Fibroblast of skin of back (primary cell): ENCODE measurements at regions not wholly inside any gene's neighbourhood (a gene's known extent, or its start where the extent isn't known, plus 50 kb on each side); places are given as distances from the start of the nearest gene placed in this dataset.
"Not testable (repeated sequence)": the region's sequence is repeated elsewhere in the genome, so short reads cannot be mapped to it uniquely, and the experiment has no call there.

Source experiments
- DNase-seq: peaks from one replicate; pipeline ENCODE4 v3.0.0-alpha.2; 2013

DNA sequence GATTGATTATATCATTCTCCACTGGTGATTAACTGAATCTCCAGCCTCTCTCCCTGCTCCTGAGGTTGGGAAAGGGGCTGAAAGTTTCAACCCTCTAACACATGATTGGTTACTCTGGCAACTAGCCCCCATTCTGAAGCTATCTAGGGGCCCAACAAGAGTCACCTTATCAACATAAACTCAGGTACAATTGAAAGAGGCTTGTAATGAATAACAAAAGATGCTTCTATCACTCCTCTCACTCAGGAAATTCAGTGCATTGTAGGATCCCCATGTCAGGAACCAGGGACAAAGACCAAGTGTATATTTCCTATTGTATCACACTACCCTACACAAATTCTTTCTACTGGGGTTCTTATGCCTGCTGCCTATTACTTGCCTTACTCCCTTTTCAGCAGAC, 123.9 kb upstream of the SLC13A1 start:
- DNase-seq = no peak

DNA sequence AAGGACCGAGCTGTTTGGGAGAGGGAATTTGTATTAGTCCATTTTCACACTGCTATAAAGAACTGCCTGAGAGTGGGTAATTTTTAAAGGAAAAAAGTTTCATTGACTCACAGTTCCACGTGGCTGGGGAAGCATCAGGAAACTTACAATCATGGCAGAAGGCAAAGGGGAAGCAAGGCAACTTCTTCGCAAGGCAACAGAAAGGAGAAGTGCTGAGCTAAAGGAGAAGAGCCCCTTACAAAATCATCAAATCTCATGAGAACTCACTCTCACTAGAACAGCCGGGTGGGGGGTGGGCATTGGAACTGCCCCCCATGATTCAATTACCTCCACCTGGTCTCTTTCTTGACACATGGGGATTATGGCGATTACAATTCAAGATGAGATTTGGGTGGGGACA, 121.8 kb upstream of the SLC13A1 start:
- DNase-seq = not testable (repeated sequence)

DNA sequence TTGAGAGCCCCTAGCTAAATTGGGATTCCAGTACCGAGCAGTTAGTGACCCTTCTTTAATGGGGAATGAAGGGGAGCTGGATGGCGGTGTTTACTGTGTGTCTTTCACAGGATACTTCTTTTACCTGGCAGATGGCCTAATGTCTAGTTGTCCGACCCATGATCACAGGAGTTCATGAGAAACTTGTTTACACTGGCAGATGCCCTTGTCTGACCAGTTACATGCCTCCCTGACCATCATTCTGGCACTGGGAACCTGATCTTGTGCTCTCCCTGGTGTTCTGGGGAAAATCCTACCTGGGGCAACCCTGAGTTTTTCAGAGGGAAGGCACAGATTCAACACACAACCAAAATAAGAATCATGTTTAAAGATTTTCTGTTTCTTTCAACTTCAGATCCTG, 120.1 kb upstream of the SLC13A1 start:
- DNase-seq = no peak

DNA sequence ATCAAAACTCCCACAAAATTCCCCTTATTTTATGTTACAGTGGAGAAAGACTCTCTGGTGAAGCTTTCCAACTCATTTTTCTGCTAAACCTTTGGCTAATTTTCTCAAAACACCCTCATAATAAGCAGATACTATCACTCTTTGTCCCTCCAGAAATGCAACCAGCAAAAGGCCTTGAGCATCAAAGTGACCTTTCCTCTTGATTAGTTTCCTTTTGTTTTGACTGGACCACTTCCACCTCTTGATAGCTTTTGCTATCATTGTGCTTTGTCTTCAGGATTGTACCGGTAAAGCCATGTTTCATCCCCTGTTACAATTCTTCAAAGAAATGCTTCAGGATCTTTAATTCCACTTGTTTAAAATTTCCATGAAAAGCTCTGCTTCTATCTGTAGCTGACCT, 115.1 kb upstream of the SLC13A1 start:
- no peak for DNase-seq

DNA sequence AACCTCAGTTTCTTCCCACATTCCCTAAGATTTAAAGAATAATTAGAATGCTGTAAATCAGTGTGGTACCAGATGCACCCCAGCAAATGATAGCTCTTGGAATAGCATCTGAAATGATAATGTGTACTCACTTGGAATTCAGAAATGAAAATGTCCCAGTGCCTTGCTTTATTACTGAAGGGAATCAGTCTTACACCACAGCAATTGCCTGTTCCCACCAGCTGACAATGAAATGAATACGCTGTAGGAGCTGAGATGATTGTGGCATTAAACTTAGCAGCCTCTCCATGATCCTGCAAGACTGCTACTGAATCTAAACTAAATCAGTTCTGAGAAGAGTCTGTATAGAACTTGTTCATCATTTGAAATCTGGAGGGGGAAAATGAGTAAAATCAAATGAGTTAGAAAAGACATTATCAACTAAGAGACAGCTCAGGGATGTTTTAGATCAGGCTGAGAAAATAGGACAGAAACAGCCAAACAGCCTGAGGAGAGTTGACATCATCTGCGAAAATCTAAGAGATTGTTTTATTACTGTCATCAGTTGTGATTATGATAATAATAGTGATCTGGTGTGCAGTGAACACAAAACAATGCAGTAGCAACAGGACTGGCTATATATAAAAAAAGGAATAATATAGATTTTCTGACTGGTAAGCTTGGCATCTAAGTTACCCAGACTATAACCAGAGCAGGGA, 108.6 kb upstream of the SLC13A1 start:
- DNase-seq = no peak

DNA sequence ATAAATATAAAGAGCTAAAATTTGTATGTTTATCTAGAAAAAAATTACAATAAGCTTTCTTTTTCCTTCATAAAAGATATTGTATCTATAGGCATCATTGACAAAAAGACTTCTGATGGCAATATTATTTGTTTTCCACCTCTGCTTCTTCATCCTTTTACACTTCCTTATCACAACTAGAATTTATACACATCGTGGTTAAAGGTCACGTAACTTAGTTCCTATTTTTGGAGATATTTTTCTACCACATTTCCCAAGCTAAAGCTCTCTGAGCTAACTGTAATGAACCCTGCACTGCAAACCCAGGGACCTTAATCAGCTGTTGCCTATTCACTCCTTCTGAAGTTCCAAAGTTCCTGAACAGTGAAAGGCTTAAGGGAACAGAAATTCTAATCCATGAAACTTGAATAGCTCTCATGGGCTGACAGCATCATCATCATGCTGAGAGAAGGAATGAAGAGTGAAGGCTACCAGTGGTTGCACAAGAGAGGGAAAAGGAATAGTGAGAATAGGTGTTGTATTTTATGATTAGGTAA, 106.1 kb upstream of the SLC13A1 start:
- DNase-seq = no peak

DNA sequence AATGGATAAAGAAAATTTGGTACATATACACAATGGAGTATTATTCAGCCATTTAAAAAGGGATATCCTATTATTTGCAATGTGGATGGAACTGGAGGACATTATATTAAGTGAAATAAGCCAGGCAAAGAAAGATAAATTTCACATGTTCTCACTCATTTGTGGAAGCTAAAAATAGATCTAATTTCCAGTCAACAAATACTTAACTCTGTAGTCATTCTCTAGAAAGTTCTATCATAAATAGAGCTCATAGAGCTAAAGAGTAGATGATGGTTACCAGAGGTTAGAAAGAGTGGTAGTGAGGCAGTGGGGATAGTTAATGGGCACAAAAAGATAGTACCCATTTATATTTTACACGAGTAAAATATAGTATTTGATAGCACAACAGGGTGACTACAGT, 104.2 kb upstream of the SLC13A1 start:
- no peak for DNase-seq

DNA sequence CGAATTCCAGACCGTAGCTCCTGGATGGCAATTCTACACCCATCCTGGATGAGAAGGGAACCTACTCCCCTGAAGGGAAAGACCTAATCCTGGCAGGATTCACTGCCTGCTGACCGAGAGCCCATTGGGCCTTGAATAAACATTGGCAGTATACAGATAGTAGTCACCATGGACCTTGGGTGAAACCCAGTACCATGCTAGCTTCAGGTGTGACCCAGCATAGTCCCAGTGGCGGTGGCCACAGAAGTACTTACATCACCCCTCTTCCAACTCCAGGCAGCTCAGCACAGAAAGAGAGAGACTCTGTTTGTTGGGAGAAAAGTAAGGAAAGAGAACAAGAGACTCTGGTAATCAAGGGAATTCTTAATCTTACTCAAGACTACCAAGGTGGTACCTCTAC, 97.2 kb upstream of the SLC13A1 start:
- no peak for DNase-seq

DNA sequence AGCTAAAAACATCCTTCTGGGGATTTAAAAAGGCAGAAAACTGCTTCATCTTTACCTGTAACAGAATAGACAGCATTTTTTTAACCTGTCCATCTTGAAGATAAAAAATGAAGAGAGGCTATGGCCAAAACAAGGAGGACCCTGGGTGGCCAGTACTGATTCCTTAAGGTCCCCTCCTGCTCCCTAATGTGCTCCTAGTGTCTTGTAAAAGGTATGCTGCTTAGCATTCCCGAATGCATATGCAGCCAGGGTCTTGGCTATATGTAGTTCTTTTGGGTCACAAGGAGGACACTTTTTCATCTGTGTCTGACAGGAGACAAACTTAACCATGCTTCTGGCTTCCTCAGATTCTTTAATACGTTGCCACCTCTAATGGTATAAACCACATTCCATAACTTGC, 93.9 kb upstream of the SLC13A1 start:
- no peak for DNase-seq

DNA sequence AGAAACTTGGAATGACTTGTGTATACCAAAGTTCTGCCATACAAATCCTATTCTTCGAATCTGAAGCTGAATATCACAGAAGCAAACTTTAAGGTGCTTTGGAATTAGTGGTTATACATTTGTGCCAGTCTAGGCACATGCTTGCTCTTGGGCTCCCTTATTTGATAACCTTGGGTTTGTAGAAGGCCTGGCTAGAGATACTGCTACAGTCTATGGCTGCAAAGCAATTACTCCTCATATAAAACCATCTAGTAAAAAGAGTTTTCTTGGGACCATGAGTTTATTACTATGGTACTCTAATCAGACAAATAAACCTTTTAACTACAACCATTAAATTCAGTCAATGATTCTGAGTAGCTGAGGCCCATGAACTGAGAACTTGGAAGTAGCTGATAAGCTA, 92.5 kb upstream of the SLC13A1 start:
- no peak for DNase-seq

DNA sequence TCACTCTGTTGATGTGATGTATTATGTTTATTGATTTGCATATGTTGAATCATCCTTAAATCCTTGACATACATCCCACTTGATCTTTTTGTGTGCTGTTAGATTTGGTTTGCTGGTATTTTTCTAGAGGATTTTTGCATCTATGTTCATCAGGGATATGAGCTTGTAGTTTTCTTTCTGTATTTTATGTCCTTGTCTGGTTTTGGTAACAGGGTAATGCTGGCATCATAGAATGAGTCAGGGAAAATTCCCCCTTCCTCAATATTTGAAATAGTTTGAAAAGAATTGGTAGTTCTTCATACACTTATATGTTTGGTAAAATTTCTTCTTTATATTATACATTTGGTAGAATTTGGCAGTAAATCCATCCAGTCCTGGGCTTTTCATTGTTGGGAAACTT, 89.4 kb upstream of the SLC13A1 start:
- no peak for DNase-seq

DNA sequence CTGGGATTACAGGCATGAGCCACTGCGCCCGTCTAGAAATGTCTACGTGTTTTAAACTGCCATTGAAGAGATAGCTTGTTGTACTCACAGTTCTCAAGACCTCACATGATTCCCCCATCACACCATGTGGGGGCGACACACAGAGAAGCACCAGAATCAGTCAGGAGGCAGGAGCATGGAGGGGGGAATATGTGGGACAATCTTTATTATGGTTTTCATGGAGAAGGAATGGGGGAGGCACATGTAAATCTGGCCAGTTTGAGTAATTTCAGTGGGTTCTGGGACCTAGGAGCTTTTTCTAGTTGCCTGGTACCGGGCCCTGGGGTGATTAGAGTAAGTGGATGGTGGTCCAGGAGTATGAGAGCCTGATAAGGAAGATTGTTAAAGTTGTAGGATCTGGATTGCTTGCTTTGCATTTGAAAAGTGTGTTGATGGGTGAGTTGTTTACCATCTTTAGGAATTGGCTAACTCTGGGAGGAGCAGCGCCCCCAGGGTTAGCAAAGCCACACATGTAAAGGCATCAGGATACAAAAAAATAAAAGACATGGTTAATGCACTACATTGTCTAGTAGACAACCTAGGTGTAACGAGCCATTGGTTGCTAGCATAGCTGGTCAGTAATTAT, 85.4 kb upstream of the SLC13A1 start:
- no peak for DNase-seq

DNA sequence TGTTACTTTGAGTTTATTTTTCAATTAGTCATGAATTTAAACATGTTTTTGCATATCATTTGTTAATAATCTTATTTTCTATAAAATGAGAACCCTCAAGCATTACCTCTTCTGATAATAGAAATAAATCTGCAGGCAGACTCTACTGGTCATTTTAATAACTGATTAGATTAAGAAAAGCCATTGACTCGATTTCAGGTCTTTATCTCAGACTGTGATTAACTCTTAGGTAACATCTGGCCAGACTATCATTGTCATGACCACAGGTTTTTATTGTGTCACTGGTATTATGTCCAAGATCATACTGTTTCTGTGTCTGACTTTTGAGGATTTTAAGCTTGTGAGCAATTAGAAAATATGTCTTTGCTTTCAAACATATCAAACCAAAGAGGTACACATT, 83.6 kb upstream of the SLC13A1 start:
- DNase-seq = no peak

DNA sequence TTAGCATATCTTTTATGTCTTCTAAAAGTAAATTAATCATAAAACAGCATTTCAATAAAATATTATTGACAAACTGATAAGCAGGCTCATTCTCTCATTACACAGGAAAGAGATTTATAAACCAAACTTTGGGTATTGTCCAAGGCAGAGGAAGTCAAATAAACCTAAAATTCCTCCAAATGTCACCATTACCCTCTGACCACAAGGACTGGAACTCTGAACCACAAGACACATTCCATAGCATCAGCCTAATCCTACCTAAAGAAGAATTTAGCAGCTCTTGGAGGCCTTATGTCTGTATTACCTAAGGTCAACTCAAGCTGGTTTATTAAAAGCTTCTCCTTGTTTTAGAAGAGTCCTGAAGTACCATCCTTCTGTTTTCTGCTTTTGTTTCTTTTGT, 82.4 kb upstream of the SLC13A1 start:
- peak; percentile 19 for DNase-seq

DNA sequence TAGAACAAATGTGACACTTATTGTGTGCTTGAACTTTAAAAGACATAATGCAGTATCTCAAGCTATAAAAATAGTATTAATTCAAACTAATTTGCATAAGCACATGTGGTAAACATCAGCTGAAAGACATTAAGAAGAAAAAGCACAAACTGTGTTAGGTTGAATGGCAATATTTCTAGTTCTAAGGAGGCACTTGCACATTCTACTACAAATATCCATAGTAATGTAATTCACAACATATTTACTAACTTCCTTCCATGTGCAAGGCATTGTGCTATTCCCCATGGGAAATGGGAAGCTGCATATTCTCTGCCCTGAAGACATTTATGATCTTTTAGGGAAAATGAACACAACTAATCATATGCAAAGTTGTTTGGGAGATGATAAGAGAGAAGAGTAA, 80.2 kb upstream of the SLC13A1 start:
- DNase-seq = no peak

DNA sequence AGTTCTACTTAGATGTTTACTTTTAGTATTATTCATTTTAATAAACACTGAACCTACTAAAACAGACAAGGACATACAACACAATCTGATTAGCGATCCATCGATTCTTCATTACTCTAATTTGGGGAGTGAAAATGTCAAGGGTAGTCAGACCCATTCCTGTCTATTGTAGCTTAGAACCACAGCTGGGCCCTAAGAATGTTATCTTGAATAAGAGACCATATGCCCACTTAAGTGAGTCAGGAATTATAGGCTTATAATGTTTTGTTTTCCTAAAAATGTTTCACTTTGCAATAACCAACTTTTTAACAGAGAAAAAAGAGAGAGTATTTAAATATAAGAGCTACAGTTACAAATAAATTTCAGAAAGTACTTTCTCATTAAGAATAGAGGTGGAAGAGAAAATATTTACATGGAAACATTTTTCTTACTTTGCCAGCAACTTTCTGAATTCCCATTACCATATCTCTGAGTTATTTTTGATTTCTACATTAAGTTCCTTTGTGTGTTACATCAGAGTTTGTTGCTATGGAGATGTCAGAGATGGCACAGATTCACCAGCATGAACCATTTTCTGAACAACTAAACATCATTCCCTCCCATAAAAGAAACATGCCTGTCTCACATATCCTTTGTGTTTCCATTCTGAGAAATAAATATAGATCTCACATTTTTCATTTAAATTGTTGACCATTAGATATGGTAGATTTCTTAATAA, 75.4 kb upstream of the SLC13A1 start:
- DNase-seq = peak; percentile 23

DNA sequence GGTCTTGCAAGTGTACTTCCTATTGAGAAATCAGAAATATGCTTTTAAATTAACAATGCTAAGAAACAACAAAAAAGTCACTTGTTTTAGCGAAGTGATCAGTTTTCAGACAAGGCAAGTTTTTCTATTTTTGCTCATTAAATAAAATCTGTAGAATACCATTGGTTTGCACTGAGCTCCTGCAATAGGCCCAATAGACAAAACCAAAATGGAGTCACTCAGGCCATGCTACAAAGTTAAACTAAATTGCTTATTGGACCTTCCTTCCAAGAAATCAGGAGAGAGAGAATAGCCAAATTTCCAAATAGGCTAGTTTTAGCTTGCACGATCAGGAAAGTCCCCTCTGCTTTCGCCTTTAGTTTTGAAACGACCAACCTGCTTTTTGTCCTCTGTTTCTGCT, 73.4 kb upstream of the SLC13A1 start:
- no peak for DNase-seq

DNA sequence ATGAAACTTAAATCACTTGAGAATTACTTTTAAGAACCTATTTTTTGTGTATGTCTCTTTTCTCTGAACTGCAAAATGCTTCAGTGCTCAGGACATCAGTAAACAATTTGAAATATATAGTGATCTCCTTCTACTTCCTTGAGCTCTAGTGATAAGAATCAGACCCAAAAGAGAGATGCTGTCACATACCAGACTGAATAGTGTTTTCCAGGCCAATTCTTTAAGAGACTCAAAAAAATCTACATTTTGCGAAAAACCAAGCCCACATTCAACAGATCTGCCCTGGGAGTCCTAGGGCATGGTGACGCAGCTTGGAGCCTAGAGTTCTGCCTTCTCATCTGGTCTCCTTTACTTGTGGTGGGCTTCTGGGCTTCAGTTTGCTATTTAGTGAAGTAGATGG, 72.1 kb upstream of the SLC13A1 start:
- no peak for DNase-seq

DNA sequence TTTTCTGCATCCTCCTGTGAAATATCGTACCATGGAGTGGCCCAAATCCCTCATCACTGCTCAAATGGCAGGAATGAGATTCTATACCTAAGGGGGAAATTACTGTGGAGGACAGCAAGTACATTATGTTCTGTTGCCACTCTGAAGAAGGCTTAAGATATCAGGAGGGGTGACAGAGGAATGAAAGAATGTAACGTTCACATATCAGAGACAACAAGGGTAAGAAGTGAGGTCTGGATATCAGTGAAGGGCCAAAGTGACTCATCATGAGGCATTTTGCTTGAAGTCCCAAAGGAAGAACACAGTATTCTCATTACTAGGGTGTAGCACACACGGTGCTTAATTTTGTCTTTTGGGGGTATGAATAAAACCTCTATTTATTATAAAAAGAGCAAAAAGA, 71.5 kb upstream of the SLC13A1 start:
- peak; percentile 33 for DNase-seq

DNA sequence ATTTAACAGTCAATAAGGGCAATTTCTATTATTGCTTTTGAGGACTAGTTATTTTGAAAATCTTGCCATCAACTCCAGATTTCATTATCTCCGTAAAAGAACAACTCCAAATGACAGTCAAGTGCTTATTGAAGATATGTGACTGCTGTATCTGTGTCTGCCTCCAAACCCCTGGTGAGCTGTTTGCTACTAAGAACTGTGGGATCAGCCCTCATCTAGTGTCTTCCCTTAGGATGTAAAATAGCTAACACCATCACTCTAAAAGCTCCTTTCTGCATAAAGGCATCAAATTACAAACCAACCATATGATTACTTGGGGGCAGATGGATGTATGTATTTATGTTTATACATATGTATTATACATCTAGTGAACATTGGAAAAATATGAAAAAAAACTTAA, 70.8 kb upstream of the SLC13A1 start:
- DNase-seq = no peak

DNA sequence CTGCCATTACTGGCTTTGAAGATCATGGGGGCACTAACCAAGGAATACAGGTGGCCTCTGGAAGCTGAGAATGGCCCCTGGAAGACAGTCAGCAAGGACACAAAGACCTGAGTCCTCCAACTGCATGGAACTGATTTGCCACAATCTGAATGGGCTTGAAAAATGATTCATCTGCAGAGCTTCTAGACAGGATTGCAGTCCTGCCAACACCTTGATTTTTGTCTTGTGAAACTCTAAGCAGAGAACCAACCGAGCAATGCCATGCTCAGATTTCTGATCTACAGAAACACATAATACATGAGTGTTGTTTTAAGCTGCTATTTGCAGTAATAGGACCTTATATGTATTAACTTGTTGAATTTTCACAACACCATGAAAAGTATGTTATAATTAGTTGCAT, 66.1 kb upstream of the SLC13A1 start:
- no peak for DNase-seq

DNA sequence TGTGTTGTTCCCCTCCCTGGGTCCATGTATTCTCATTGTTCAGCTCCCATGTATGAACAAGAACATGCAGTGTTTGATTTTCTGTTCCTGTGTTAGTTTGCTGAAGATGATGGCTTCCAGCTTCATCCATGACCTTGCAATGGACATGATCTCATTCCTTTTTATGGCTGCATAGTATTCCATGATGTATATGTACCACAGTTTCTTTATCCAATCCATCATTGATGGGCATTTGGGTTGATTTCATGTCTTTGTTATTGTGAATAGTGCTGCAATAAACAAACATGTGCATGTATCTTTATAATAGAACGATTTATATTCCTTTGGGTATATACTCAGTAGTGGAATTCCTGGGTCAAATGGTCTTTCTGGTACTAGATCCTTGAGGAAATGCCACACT, 65.1 kb upstream of the SLC13A1 start:
- not testable (repeated sequence) for DNase-seq

DNA sequence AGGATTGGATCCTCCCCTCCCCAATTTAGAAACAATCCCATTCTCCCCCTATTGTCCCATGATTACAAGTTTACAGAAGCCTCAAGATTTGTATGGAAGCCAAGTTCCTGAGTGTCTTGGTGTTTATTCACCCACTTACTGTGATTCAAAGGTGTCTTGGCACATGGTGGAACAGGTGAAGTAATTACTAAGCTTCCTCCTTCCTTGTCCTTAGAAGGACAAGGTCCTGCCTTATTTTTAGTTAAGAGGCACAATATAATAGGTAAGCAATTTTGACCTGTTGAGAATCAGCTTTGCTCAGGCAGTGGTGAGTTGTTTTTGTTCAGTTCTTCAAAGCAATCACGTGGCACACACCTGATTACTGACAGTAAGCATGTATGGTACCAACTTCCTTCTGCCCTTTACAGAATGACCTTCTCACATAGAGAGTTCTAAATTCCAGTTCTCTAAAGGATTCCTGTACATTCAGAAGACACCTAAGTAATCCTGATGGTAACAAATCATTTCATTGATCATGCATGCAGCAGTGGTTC, 60.7 kb upstream of the SLC13A1 start:
- DNase-seq = no peak

DNA sequence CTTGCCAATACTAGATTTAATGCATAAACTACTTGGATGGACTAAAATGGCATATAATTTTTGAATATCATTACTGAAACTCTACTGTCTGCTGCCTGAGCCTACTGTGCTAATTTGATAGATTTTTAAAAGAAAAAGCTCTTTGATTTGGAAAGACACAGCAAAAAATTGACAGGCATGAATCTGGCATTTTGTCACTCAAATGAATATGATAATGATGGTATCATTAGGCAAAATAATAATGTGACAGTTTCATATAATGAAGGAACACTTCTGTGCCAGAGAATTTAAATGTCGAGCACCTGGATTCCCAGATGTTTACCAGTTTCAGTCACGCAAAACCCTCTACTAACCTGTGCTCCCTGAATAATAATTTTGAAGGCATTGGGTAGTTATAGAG, 60.0 kb upstream of the SLC13A1 start:
- no peak for DNase-seq
